ENCODE measurements at regions not wholly inside any gene's neighbourhood (a gene's known extent, or its start where the extent isn't known, plus 50 kb on each side); places are given as distances from the start of the nearest gene placed in this dataset.
"Not testable (repeated sequence)": the region's sequence is repeated elsewhere in the genome, so short reads cannot be mapped to it uniquely, and the experiment has no call there.

DNA sequence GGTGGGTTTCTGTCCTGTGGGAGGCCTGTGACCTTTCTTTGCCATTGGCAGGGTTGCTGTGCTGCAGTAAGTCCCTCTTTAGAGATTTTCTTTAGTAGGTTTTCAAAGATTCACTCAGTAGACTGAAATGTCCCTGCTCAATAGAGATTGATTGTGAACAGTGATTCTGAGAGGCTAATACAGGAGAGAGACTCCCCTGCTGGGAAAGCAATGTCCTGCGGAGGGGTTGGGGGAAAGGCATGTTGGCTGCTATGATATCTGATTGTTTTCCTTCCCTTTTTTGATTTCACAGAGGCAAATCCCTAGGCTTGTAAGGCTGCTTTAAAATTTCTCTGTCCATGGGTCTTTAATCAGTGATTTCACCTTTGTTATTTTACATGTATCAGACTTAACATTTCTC, 589.9 kb downstream of the ADGRL2 start:
- DNase-seq, result no peak

GRCh38 chr1:82388679-82389078, 587.9 kb downstream of the ADGRL2 start:
- DNase-seq, result no peak

DNA sequence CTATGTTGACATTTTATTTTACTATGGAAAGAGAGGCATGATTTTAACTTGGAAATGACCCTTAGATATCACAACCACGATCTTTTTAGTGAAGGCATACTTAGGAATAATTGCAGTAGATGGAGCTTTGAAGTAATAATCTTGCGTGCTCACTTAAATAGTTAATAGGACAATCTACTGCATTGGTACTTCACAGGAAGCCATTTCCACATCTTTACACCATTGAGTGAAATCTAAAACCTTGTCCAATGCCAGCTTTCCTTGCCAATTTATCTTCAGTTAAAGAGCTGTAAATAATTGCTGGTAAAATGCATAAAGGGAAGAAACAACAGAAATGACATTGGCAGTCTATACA, 586.3 kb downstream of the ADGRL2 start:
- DNase-seq, result no peak

DNA sequence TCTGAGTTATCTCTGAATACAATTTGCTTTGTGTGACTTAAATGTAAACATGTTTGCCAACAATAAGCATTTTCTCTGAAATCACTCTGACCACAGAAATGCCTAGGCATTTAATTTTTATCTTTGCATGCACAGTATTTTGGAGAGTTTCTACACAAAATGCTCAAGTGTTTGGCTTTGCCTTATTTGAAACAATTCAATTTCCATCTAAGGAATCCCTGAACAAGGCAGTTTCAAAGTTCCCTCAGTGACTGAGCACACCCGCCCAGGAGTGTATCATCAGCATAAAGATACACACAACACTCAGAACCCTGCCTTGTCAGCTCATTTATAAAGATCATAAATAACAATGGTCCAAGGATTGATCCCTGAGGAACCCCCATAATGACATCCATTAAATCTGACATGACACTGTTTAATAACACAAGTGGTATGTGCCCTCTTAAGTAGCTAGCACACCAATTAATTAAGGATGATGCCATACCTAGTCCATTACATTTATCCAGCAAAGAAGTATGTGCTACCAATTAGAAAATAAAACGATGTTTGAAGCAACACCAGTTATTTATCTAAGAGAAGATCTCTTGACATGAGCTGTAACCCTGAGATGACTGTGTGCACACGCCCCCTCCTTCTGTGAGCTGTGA, 585.8 kb downstream of the ADGRL2 start:
- DNase-seq, result no peak

DNA sequence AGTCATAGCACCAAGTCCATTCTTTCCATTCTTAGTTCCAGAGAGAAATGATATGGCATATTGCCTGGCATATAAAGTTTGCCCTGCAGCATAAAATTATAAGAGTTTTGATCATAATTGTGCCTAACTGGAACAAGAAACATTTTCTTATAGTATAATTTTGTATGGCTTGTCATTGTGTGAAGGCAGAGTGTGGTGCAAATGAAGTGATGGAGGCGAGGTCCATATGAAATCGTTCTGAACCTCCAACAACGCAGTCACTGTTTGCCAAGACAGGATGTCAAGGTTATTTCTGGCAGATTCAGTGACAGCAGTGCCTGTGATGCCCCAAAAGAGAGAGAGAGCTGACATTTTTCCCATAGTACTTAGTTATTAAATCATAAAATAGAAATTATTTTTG, 584.0 kb downstream of the ADGRL2 start:
- DNase-seq, result no peak

DNA sequence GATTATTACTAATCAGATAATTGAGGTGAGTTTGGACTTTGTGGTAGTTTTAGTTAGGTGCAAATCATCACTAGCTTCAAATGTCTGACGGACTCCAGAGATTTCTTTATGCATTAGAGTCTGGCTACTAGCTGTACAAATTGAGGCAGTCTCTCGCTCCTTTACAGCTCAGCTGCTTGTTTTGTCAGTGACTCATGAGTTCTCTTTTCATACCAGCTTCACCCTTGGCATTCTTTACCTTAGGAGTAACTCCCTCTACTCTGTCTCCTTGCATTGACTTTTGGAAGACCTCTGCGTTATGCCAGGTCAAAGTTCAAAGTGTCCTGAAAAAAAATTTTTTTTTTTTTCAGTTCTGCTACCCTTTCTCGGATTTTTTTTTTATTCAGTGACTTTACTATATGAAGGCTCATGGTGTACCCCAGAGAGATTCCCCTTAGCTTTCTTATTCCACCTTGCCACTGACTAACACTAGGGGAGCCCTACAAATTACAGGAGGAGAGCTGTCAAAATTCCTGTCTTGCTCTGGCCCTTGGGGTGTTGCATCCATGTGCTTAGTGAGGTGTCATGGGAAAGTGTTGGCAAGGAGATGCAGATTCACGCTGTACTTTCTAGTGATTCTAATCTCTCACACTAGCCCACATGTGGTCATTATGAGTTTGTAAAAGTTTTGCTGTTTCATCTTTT, 576.6 kb downstream of the ADGRL2 start:
- DNase-seq, result no peak

GRCh38 chr1:82373710-82374109, 573.0 kb downstream of the ADGRL2 start:
- DNase-seq, result no peak

- DNase-seq, result no peak
These were observed 571.2 kb downstream of the ADGRL2 start for GRCh38 chr1:82371844-82372498.

GRCh38 chr1:82367456-82367855, 566.7 kb downstream of the ADGRL2 start:
- no peak for DNase-seq

- DNase-seq, result no peak
These were observed 566.0 kb downstream of the ADGRL2 start for GRCh38 chr1:82366689-82367088.

GRCh38 chr1:82359541-82359940, 558.8 kb downstream of the ADGRL2 start:
- not testable (repeated sequence) for DNase-seq

DNA sequence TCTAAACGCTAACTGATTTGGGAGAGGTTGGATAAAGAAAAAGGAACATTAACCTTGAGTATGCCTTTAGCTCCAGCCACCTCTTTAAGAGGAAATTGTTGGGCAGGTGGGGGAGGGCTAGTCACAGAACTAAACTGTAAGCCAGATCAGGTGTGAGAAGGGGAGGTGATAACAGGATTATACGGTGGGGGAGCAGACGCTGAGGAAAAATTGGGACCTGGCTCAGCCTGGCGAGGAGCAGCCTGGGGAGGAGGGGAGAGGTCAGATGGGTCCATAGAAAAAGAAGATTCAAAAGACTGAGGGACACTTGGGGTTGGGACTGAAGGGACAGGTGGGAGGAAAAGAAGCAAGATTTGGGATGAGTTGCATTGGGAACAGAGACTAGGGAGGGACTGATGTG, 558.0 kb downstream of the ADGRL2 start:
- not testable (repeated sequence) for DNase-seq

DNA sequence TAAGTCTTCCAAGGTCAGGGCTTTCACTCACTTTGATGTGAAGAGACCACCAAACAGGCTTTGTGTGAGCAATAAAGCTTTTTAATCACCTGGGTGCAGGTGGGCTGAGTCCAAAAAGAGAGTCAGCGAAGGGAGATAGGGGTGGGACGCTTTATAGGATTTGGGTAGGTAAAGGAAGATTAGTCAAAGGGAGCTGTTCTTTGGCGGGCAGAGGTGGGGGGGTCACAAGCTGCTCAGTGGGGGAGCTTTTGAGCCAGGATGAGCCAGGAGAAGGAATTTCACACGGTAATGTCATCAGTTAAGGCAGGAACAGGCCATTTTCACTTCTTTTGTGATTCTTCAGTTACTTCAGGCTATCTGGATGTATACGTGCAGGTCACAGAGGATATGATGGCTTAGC, 553.8 kb downstream of the ADGRL2 start:
- not testable (repeated sequence) for DNase-seq

GRCh38 chr1:82348487-82348886, 547.8 kb downstream of the ADGRL2 start:
- DNase-seq, result no peak

DNA sequence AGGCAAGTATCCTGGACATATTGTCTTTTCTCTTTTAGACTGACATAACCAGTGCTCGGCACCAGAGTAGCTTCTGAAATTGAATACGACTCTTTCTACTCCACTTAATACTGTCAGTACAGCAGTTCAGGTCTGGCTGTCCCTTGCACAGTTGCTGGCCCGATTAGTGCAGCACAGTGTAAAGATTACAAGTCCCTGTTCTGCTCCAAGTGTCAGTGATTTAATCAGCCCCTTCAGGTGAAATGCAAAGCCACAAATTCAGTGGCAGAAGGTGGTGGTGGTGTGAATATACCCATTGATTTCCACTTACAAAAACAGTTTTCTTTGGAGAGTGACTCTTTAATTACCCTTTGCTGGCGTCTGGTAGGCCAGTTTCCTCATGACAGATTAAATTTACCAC, 545.4 kb downstream of the ADGRL2 start:
- no peak for DNase-seq

GRCh38 chr1:82343381-82343780, 542.6 kb downstream of the ADGRL2 start:
- no peak for DNase-seq

GRCh38 chr1:82337635-82338034, 536.9 kb downstream of the ADGRL2 start:
- no peak for DNase-seq

GRCh38 chr1:82330330-82330729, 529.6 kb downstream of the ADGRL2 start:
- no peak for DNase-seq

- DNase-seq, result no peak
These were observed 528.5 kb downstream of the ADGRL2 start for GRCh38 chr1:82329226-82329625.

DNA sequence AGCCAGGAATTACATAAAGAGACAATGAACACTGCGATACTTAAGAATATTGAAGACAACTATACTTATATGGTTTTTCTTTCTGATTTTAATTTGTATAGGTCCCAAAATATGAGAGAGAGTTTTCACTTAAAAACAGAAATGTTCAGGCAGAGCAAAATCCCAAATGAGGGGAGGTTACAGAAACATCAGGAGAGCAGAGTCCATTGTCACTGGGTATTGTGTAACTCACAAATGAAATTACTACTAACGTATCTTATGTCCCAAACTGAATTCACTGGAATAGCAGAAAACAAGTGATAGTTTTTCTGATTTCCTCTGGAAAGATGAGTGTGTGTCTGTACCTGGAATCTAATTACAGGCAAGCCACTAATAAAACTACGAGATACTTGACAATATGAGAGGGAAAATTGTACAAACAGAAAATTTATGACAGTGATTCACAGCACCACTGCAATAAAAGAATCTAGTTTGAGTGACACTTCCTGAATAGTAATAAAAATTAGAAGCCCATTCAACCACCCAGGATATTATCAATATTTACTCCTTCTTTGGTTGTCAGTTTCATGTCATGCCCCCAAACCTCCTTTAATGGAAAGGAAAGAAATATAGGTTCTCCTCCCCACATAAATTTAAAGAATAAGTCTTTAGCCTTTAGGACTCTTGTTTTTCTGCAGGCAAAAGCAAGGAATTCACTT, 522.6 kb downstream of the ADGRL2 start:
- DNase-seq, result no peak

DNA sequence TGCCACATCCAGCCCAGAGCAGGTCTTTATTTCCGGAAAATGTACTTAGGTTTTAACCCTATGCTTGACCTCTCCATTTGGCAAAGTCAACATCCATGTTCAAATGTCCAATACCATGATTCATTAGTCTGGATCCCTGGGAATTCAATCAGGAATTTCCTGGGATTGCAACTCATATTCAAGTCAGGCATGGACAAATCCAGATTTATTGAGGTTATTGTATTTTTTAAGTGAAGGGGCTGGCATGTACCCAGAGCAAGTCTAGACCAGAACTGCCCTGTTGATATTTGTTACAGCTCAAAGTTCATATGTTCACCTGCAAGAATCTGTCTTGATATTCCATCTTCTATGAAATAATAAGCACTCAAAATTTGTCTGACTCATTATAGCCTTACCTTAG, 521.1 kb downstream of the ADGRL2 start:
- no peak for DNase-seq

GRCh38 chr1:82319546-82319945, 518.8 kb downstream of the ADGRL2 start:
- no peak for DNase-seq

GRCh38 chr1:82318921-82319320, 518.2 kb downstream of the ADGRL2 start:
- DNase-seq, result no peak

GRCh38 chr1:82318265-82318664, 517.5 kb downstream of the ADGRL2 start:
- no peak for DNase-seq
